Endothelial cell of umbilical vein (primary cell): ENCODE measurements at regions not wholly inside any gene's neighbourhood (a gene's known extent, or its start where the extent isn't known, plus 50 kb on each side); places are given as distances from the start of the nearest gene placed in this dataset.

ENCODE experiments used
- BruUV-seq: library from RNA; stranded (reverse); fragments of 400-500 nt; replicated peaks from 2 replicates; lab custom pipeline; 2021; lab: Mats Ljungman, UMichigan
- CTCF ChIA-PET: fragments of 300-600, 350-600 bp; sonication (Branson Sonifier 250); formaldehyde crosslinking; loops from one replicate; lab custom pipeline; 2021; ENCODE audit warnings: antibody characterized with exemption, inconsistent platforms; lab: Charles Lee
- POLR2A ChIA-PET: fragments of 300-600, 350-600 bp; sonication (Branson Sonifier 250); formaldehyde crosslinking; loops from one replicate; lab custom pipeline; 2021; ENCODE audit warnings: antibody characterized with exemption, inconsistent platforms; lab: Charles Lee
- DNase-seq: peaks from one replicate; pipeline ENCODE4 v3.0.0-alpha.2; 2011; ENCODE audit warnings: low read depth, low spot score
- FAIRE-seq: peaks from 2 replicates; lab custom pipeline; 2011; peaks lifted over from hg19 to GRCh38; lab: Jason Lieb, UNC
- H2AFZ ChIP-seq: 2 replicates; pipeline ENCODE4 v1.6.0; 2012; ENCODE audit warnings: low read depth, low read length, control low read depth, inconsistent platforms
- H3K27ac ChIP-seq: 2 replicates; pipeline ENCODE4 v1.5.1; 2011; ENCODE audit warnings: low read depth, mild to moderate bottlenecking, control low read depth, low read length, moderate library complexity; ENCODE audit not compliant: insufficient read depth
- H3K27me3 ChIP-seq, 2 experiments: 2 replicates each; pipeline versions ENCODE4 v1.6.0 to v1.6.1; 2011; ENCODE audit warnings: low read length in 2 of 2, mixed read lengths in 1 of 2; ENCODE audit not compliant: control insufficient read depth in 2 of 2, insufficient read depth in 2 of 2
- H3K36me3 ChIP-seq, 2 experiments: 2 replicates in 1 of 2; 3 replicates in 1 of 2; pipeline ENCODE4 v1.5.1; 2011; ENCODE audit warnings: low read length in 2 of 2, mild to moderate bottlenecking in 1 of 2, moderate library complexity in 1 of 2; ENCODE audit not compliant: control insufficient read depth in 2 of 2, insufficient read depth in 2 of 2; ENCODE audit errors: extremely low read depth in 1 of 2
- H3K4me1 ChIP-seq: 3 replicates; pipeline ENCODE4 v1.5.1; 2011; ENCODE audit warnings: mild to moderate bottlenecking, low read length; ENCODE audit not compliant: control insufficient read depth, insufficient read depth; ENCODE audit errors: extremely low read depth
- H3K4me2 ChIP-seq: 2 replicates; pipeline ENCODE4 v1.6.1; 2011; ENCODE audit warnings: low read length, control low read depth, mixed read lengths; ENCODE audit not compliant: insufficient read depth
- H3K4me3 ChIP-seq, 3 experiments: fragments of 200-600 bp in 1 of 3; sonication (generic), shearing (Covaris generic) in 1 of 3; replicated peaks in 1 of 3; 2 replicates each; pipeline ENCODE4 v1.5.1; 2011 to 2016; ENCODE audit warnings: control low read depth in 3 of 3, low read length in 3 of 3, mild to moderate bottlenecking in 2 of 3, inconsistent platforms in 1 of 3, low read depth in 1 of 3, moderate library complexity in 1 of 3; ENCODE audit not compliant: insufficient read depth in 1 of 3
- H3K79me2 ChIP-seq: 2 replicates; pipeline ENCODE4 v1.6.0; 2012; ENCODE audit warnings: low read length, inconsistent platforms; ENCODE audit not compliant: control insufficient read depth, insufficient read depth
- H3K9ac ChIP-seq: replicated peaks from 2 replicates; pipeline ENCODE3; 2011; ENCODE audit warnings: low read length, control low read depth; ENCODE audit not compliant: insufficient read depth; ENCODE audit errors: extremely low read depth
- H3K9me1 ChIP-seq: replicated peaks from 3 replicates; pipeline ENCODE4 v1.6.0; 2011; ENCODE audit warnings: mild to moderate bottlenecking, low read length; ENCODE audit not compliant: control insufficient read depth, insufficient read depth; ENCODE audit errors: extremely low read depth
- H3K9me3 ChIP-seq: replicated peaks from 2 replicates; pipeline ENCODE4 v1.5.1; 2012; ENCODE audit warnings: low read length, inconsistent platforms; ENCODE audit not compliant: control insufficient read depth, insufficient read depth
- H4K20me1 ChIP-seq: replicated peaks from 2 replicates; pipeline ENCODE3; 2011; ENCODE audit warnings: mild to moderate bottlenecking, low read length; ENCODE audit not compliant: control insufficient read depth, insufficient read depth; ENCODE audit errors: extremely low read depth
- EZH2 ChIP-seq: IDR thresholded peaks from 2 replicates; pipeline ENCODE4 v1.6.1; 2012; ENCODE audit warnings: borderline replicate concordance, low read depth, mild to moderate bottlenecking, moderate library complexity, low read length, inconsistent platforms; ENCODE audit not compliant: severe bottlenecking
- FOS ChIP-seq: IDR thresholded peaks from 2 replicates; pipeline ENCODE4 v1.6.1; 2011; ENCODE audit warnings: mild to moderate bottlenecking, low read length, moderate library complexity, borderline replicate concordance; ENCODE audit not compliant: insufficient read depth
- GATA2 ChIP-seq: IDR thresholded peaks from 2 replicates; pipeline ENCODE4 v1.7.0; 2011; ENCODE audit warnings: low read depth, mild to moderate bottlenecking, moderate library complexity, mixed read lengths, low read length; ENCODE audit not compliant: insufficient read length, insufficient read depth
- JUN ChIP-seq: IDR thresholded peaks from 2 replicates; pipeline ENCODE4 v1.6.1; 2011; ENCODE audit warnings: borderline replicate concordance, low read depth; ENCODE audit not compliant: insufficient read length, insufficient read depth
- MYC ChIP-seq: IDR thresholded peaks from one replicate; pipeline ENCODE4 v1.6.1; 2011; ENCODE audit warnings: mild to moderate bottlenecking, low read depth, low read length
- POLR2A ChIP-seq: IDR thresholded peaks from 2 replicates; pipeline ENCODE4 v1.6.1; 2012; ENCODE audit warnings: low read depth, mild to moderate bottlenecking, control low read depth, low read length
- POLR2AphosphoS5 ChIP-seq: IDR thresholded peaks from 2 replicates; pipeline ENCODE4 v1.6.1; 2012; ENCODE audit warnings: low read depth, mild to moderate bottlenecking, control low read depth, low read length, moderate library complexity; ENCODE audit not compliant: insufficient read depth
- dilution Hi-C: fragments of 300-500 bp; cut with MboI; formaldehyde crosslinking; loops from one replicate; pipeline ENCODE4 v1.15.0; 2019; ENCODE audit warnings: low sequenced_read_pairs; ENCODE audit not compliant: extremely low pct_ligation_motif_present
- intact Hi-C: fragments of 100-400 bp; cut with micrococcal nuclease; formaldehyde crosslinking; loops from one replicate; pipeline ENCODE4 v1.10.0; 2022
- TF ChIP-seq, protein P1 (sequence below), 2 donors: IDR thresholded peaks; 1 replicate in 1 of 2; 2 replicates in 1 of 2; pipeline ENCODE4 v1.5.1; 2011; ENCODE audit warnings: low read length in 2 of 2, mild to moderate bottlenecking in 2 of 2, moderate library complexity in 2 of 2, control low read depth in 1 of 2, inconsistent platforms in 1 of 2, low read depth in 1 of 2; ENCODE audit not compliant: insufficient read depth in 1 of 2; ENCODE audit errors: extremely low read depth in 1 of 2
- TF ChIP-seq, protein P2 (sequence below): IDR thresholded peaks from 2 replicates; pipeline ENCODE4 v1.6.1; 2011; ENCODE audit not compliant: insufficient read depth, insufficient read length

DNA sequence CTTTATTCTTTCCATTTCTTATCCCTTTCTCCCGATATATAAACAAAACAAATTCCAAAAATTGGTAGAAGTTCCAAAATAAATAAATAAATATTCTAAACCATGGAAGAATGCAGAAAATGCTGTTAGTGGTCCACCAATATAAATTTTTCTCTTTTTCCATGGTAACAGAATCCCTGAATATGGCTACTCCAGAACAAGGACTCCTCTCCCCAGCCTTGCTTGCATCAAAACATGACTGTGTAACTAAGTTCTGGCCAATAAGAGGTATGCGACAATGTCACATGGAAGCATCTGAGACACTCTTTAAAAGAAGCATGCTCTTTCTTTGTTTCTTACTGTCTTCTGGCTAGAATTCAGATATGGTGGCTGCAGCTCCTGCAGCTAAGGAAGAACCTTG lies 325.1 kb upstream of the TANK start:
- intact Hi-C loops (no loop called here), dilution Hi-C loops (no loop called here)
- ChIA-PET POLR2A (no interaction called here), CTCF (no interaction called here)
- H4K20me1 ChIP-seq, result no peaks in the 10 kb centered on the region
- no peaks in the 10 kb centered on the region for H3K4me1 ChIP-seq
- no peaks in the 10 kb centered on the region for H3K79me2 ChIP-seq
- no peaks in the 10 kb centered on the region for H3K9me1 ChIP-seq
- H3K4me3 ChIP-seq, result no peak overlapping the region
- BruUV-seq, result no TSS peak
- H3K27me3 ChIP-seq, result peaks cover 0 to 4% of the 10 kb centered on the region in 2 experiments
- no peaks in the 10 kb centered on the region for H3K36me3 ChIP-seq
- no peak overlapping the region for H3K9ac ChIP-seq
- no peak overlapping the region for H3K4me2 ChIP-seq
- DNase-seq (no peak), FAIRE-seq (no peak)
- TF ChIP-seq GATA2 (no peak), POLR2AphosphoS5 (no peak), EZH2 (no peak)
- TF ChIP-seq, protein P1, sequence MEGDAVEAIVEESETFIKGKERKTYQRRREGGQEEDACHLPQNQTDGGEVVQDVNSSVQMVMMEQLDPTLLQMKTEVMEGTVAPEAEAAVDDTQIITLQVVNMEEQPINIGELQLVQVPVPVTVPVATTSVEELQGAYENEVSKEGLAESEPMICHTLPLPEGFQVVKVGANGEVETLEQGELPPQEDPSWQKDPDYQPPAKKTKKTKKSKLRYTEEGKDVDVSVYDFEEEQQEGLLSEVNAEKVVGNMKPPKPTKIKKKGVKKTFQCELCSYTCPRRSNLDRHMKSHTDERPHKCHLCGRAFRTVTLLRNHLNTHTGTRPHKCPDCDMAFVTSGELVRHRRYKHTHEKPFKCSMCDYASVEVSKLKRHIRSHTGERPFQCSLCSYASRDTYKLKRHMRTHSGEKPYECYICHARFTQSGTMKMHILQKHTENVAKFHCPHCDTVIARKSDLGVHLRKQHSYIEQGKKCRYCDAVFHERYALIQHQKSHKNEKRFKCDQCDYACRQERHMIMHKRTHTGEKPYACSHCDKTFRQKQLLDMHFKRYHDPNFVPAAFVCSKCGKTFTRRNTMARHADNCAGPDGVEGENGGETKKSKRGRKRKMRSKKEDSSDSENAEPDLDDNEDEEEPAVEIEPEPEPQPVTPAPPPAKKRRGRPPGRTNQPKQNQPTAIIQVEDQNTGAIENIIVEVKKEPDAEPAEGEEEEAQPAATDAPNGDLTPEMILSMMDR (IDR thresholded peaks at IDR 0.05; ENCODE audit: extremely low read depth in 1 of 2, insufficient read depth in 1 of 2, low read depth in 1 of 2, low read length in 2 of 2), result no peak
- H3K27ac ChIP-seq, result no peak overlapping the region
- H3K9me3 ChIP-seq, result no peaks in the 10 kb centered on the region
- no peak overlapping the region for H2AFZ ChIP-seq

DNA sequence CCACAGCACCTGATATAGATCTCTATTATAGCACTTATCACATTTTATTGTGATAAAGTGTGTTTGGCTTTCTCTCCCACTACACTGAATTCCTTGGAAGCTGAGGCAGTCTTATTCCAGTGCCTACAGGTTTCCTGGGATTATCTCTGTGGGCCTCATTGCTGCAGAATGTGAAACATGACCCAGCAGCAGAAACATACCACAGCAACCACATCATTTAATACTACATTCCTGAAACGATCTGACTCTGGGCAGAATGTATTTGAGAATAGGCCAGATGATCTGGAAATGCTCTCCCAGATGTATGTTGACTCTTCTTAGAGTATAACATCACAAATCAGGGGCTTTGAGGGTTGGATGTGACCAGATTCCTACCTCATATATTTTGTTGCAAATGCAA lies 323.5 kb upstream of the TANK start:
- peaks cover 0 to 4% of the 10 kb centered on the region in 2 experiments for H3K27me3 ChIP-seq
- no peak for TF ChIP-seq POLR2A
- TF ChIP-seq EZH2, result no peak
- TF ChIP-seq MYC, result no peak
- no peak for TF ChIP-seq FOS
- no peak for TF ChIP-seq POLR2AphosphoS5
- TF ChIP-seq, protein P1 (IDR thresholded peaks at IDR 0.05; ENCODE audit: extremely low read depth in 1 of 2, insufficient read depth in 1 of 2, low read depth in 1 of 2, low read length in 2 of 2), result no peak
- TF ChIP-seq JUN, result no peak
- no peak for TF ChIP-seq GATA2
- TF ChIP-seq, protein P2, sequence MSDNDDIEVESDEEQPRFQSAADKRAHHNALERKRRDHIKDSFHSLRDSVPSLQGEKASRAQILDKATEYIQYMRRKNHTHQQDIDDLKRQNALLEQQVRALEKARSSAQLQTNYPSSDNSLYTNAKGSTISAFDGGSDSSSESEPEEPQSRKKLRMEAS, result no peak
- no peak overlapping the region for H3K27ac ChIP-seq
- no peaks in the 10 kb centered on the region for H4K20me1 ChIP-seq
- H3K36me3 ChIP-seq, result no peaks in the 10 kb centered on the region
- intact Hi-C loops (no loop called here), dilution Hi-C loops (no loop called here)
- H3K4me3 ChIP-seq, result no peak overlapping the region
- H2AFZ ChIP-seq, result no peak overlapping the region
- H3K4me1 ChIP-seq, result no peaks in the 10 kb centered on the region
- H3K9me3 ChIP-seq, result no peaks in the 10 kb centered on the region
- no peak overlapping the region for H3K9ac ChIP-seq
- CTCF ChIA-PET, result no interaction called here
- POLR2A ChIA-PET, result no interaction called here
- FAIRE-seq (no peak), DNase-seq (no peak)
- no TSS peak for BruUV-seq
- H3K79me2 ChIP-seq, result no peaks in the 10 kb centered on the region
- H3K9me1 ChIP-seq, result no peaks in the 10 kb centered on the region
- H3K4me2 ChIP-seq, result no peak overlapping the region
